Epithelial cell of esophagus (primary cell): ENCODE measurements at regions not wholly inside any gene's neighbourhood (a gene's known extent, or its start where the extent isn't known, plus 50 kb on each side); places are given as distances from the start of the nearest gene placed in this dataset.

Experiments used
- DNase-seq: peaks from one replicate; pipeline ENCODE4 v3.0.0; 2010; ENCODE audit warnings: low read depth
- H3K4me3 ChIP-seq: 2 replicates; pipeline ENCODE4 v1.5.1; 2011; ENCODE audit warnings: mild to moderate bottlenecking, low read length, control low read depth
- CTCF ChIP-seq: IDR thresholded peaks from 2 replicates; pipeline ENCODE4 v1.5.1; 2011; ENCODE audit warnings: low read depth, mild to moderate bottlenecking, low read length, control low read depth, inconsistent platforms; ENCODE audit not compliant: insufficient read depth; ENCODE audit errors: missing control alignments

GRCh38 chr1:63027176-63027575, 243.2 kb downstream of the ATG4C start:
- DNase-seq = no peak
- TF ChIP-seq CTCF = no peak
- H3K4me3 ChIP-seq = no peak overlapping the region

GRCh38 chr1:63032171-63032570, 248.2 kb downstream of the ATG4C start:
- H3K4me3 ChIP-seq = no peak overlapping the region
- no peak for DNase-seq
- TF ChIP-seq CTCF = no peak

- no peak for TF ChIP-seq CTCF
- DNase-seq = no peak
- H3K4me3 ChIP-seq = no peak overlapping the region
These were observed 249.3 kb downstream of the ATG4C start for GRCh38 chr1:63033211-63033610.

- H3K4me3 ChIP-seq = no peak overlapping the region
- no peak for DNase-seq
- no peak for TF ChIP-seq CTCF
These were observed 250.3 kb downstream of the ATG4C start for GRCh38 chr1:63034256-63034655.

DNA sequence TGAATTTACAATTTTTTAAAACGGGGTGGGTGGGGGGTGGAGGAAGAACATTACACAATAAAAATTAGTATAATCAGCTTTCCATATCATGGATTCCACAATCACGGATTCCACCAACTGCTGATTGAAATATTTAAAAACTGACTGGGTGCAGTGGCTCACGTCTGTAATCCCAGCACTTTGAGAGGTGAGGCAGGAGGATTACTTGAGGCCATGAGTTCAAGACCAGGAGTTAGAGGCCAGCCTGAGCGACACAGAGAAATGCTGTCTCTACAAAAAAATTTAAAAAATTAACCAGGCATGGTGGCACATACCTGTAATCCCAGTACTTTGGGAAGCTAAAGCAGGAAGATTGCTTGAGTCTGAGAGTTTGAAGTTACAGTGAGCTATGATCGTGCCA, 254.7 kb downstream of the ATG4C start:
- no peak for DNase-seq
- H3K4me3 ChIP-seq = no peak overlapping the region
- no peak for TF ChIP-seq CTCF

DNA sequence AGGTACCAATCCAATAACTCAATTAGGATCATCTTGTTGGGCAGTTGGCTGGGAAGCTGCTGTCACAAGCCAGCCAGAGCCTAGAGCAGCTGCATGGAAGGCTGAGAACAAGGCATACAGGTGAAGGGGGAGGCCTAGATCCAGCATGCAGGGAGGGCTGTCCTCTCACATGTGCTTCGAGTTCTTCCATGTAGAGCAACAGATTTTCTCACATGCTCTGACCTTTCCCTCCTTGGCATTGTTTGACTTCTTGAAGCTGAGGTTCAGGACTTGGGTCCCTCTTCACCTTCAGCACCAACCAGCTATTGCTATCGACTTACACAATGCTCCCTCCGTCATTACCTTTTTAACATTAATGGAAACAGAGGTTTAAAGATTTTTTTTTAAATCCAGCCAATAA, 257.7 kb downstream of the ATG4C start:
- no peak for TF ChIP-seq CTCF
- no peak for DNase-seq
- no peak overlapping the region for H3K4me3 ChIP-seq

DNA sequence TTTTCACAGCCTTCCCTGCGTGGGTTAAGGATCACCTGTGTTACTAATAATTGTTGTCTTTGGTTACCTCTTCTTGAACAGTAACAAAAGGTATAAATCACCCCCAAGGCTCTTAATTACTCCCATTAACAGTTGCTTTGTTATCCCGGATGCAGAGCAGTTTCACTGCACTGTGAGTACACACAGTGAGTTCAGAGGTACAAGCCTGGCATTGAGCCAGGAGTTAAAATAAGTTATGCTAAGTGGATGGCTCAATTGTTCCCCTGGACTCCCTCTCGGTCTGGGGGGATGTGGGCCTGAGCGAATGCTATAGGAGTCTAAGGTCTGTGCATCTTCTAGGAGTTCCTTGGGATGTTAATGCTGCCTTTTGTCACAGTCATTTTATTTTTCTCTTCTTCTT, 258.3 kb downstream of the ATG4C start:
- DNase-seq = no peak
- no peak overlapping the region for H3K4me3 ChIP-seq
- no peak for TF ChIP-seq CTCF
